ENCODE measurements at regions not wholly inside any gene's neighbourhood (a gene's known extent, or its start where the extent isn't known, plus 50 kb on each side); places are given as distances from the start of the nearest gene placed in this dataset.

GRCh38 chr12:46439793-46440511, 67.4 kb upstream of the SLC38A2 start (continued):
- TF ChIP-seq ATF3 (IDR thresholded peaks at IDR 0.05) (no peak), SP1 (IDR thresholded peaks at IDR 0.05; ENCODE audit: low read depth) (peak; percentile 54), ZFX (IDR thresholded peaks at IDR 0.05) (no peak), TCF7L2 (IDR thresholded peaks at IDR 0.05; ENCODE audit: borderline replicate concordance, extremely low read depth, insufficient read depth, insufficient read length) (no peak), EZH2 (IDR thresholded peaks at IDR 0.05) (no peak), YY1 (IDR thresholded peaks at IDR 0.05; ENCODE audit: extremely low read depth, insufficient replicate concordance, low read depth, low read length) (no peak), FOSL1 (IDR thresholded peaks at IDR 0.05; ENCODE audit: low read depth) (peak; percentile 50; the same call in 1 of the 2 replicates), POLR2A (IDR thresholded peaks at IDR 0.05; ENCODE audit: borderline replicate concordance, extremely low read depth, insufficient read depth, insufficient read length) (no peak)

GRCh38 chr12:46438719-46439319, 66.2 kb upstream of the SLC38A2 start:
- H3K36me3 ChIP-seq (ENCODE audit: control insufficient read depth in 1 of 2, insufficient read depth in 2 of 2, low read length in 2 of 2), result no peaks in the 10 kb centered on the region
- DNase-seq (ENCODE audit: low read depth, low spot score) (no peak), ATAC-seq (no peak)
- RAD21 ChIA-PET (ENCODE audit: low non-redundant PET in 1 of 2, low total read pairs in 2 of 2, uncharacterized antibody in 2 of 2, unreplicated experiment in 2 of 2), result no interaction called here
- peaks cover 75 to 97% of the 10 kb centered on the region in 2 experiments for H3K4me1 ChIP-seq (ENCODE audit: control insufficient read depth in 1 of 2, insufficient read depth in 2 of 2, low read length in 2 of 2)
- CTCF ChIA-PET, result no interaction called here
- no peak for TF ChIP-seq SRF (IDR thresholded peaks at IDR 0.05; ENCODE audit: low read depth)
- TF ChIP-seq MAX (IDR thresholded peaks at IDR 0.05), result no peak
- TF ChIP-seq CTCF (IDR thresholded peaks at IDR 0.05 in 2 of 3, conservative IDR thresholded peaks at IDR 0.05 in 1 of 3; ENCODE audit: borderline replicate concordance in 1 of 3, insufficient read depth in 1 of 3, low read depth in 2 of 3, low read length in 2 of 3), result no peak
- no peak for TF ChIP-seq EGR1 (IDR thresholded peaks at IDR 0.05; ENCODE audit: low read depth)
- TF ChIP-seq POLR2AphosphoS5 (IDR thresholded peaks at IDR 0.05; ENCODE audit: low read depth, low read length), result no peak
- intact Hi-C loops (cut with micrococcal nuclease), result no loop called here
- H3K4me2 ChIP-seq (ENCODE audit: low read length), result no peak overlapping the region
- H3K9ac ChIP-seq (ENCODE audit: low read length), result peak overlapping the region; percentile 15; the same call in 1 of the 2 replicates
- POLR2A ChIA-PET, result no interaction called here
- no peaks in the 10 kb centered on the region for H3K79me2 ChIP-seq (ENCODE audit: insufficient read depth, low read length)
- no peaks in the 10 kb centered on the region for H4K20me1 ChIP-seq (ENCODE audit: insufficient read depth)
- H2AFZ ChIP-seq (ENCODE audit: low read depth, low read length, poor library complexity, severe bottlenecking), result no peak overlapping the region
- H3K27ac ChIP-seq (ENCODE audit: low read depth, low read length), result peak overlapping the region; percentile 58
- H3K27me3 ChIP-seq (ENCODE audit: insufficient read depth, low read length), result no peaks in the 10 kb centered on the region
- no TSS peak for BruUV-seq (replicated peaks)
- no peaks in the 10 kb centered on the region for H3K9me2 ChIP-seq (ENCODE audit: insufficient read depth)
- H3K4me3 ChIP-seq (replicated peaks in 1 of 2; ENCODE audit: low read depth in 1 of 2, low read length in 2 of 2), result no peak overlapping the region
- H3K9me3 ChIP-seq (ENCODE audit: control insufficient read depth in 1 of 2, insufficient read depth in 1 of 2, low read depth in 1 of 2, low read length in 2 of 2), result no peaks in the 10 kb centered on the region

Measured in HCT116 (cell line).